ENCODE measurements at regions not wholly inside any gene's neighbourhood (a gene's known extent, or its start where the extent isn't known, plus 50 kb on each side); places are given as distances from the start of the nearest gene placed in this dataset.

- TF ChIP-seq CTCF (IDR thresholded peaks at IDR 0.05) (no peak), POLR2AphosphoS5 (IDR thresholded peaks at IDR 0.05) (no peak), POLR2A (IDR thresholded peaks at IDR 0.05) (no peak)
These were observed 53.5 kb upstream of the FGF13 start for GRCh38 chrX:138765051-138765450.

Data from breast epithelium (tissue), 3 donors.